Fibroblast of the aortic adventitia (primary cell): ENCODE measurements at regions not wholly inside any gene's neighbourhood (a gene's known extent, or its start where the extent isn't known, plus 50 kb on each side); places are given as distances from the start of the nearest gene placed in this dataset.

ENCODE experiments used
- DNase-seq: peaks from one replicate; pipeline ENCODE4 v3.0.0-alpha.2; 2010; ENCODE audit warnings: low read depth
- H3K4me3 ChIP-seq: 2 replicates; pipeline ENCODE4 v1.5.1; 2011; ENCODE audit warnings: low read depth, mild to moderate bottlenecking, control low read depth, low read length, moderate library complexity
- TF ChIP-seq, protein P1 (sequence below): IDR thresholded peaks from 2 replicates; pipeline ENCODE4 v1.5.1; 2011; ENCODE audit warnings: mild to moderate bottlenecking, low read length, control low read depth, inconsistent platforms; ENCODE audit not compliant: insufficient read depth

DNA sequence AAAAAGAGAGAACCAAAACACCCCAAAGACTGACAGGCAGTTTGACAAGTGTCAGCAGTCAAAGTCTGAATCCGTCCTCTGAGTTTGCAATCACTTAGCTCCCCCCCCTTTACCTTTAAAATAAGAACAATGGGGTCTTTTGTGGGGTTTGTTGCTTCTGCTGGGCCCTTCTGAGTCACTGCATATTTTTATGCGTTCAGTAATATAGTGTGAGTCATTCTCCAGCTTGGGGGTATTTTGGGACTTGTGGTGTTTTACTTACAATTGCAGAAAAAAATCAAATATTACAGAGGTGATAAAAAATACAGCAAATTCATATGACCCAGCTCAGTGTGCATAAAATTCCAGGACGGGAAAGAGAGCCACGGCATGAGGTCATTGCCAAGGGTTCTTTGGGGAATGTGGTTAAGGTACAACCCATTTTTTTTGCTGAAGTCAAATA is 120.1 kb downstream of the CYLD start:
- TF ChIP-seq, protein P1, sequence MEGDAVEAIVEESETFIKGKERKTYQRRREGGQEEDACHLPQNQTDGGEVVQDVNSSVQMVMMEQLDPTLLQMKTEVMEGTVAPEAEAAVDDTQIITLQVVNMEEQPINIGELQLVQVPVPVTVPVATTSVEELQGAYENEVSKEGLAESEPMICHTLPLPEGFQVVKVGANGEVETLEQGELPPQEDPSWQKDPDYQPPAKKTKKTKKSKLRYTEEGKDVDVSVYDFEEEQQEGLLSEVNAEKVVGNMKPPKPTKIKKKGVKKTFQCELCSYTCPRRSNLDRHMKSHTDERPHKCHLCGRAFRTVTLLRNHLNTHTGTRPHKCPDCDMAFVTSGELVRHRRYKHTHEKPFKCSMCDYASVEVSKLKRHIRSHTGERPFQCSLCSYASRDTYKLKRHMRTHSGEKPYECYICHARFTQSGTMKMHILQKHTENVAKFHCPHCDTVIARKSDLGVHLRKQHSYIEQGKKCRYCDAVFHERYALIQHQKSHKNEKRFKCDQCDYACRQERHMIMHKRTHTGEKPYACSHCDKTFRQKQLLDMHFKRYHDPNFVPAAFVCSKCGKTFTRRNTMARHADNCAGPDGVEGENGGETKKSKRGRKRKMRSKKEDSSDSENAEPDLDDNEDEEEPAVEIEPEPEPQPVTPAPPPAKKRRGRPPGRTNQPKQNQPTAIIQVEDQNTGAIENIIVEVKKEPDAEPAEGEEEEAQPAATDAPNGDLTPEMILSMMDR, result no peak
- DNase-seq, result peak; percentile 64
- no peak overlapping the region for H3K4me3 ChIP-seq

DNA sequence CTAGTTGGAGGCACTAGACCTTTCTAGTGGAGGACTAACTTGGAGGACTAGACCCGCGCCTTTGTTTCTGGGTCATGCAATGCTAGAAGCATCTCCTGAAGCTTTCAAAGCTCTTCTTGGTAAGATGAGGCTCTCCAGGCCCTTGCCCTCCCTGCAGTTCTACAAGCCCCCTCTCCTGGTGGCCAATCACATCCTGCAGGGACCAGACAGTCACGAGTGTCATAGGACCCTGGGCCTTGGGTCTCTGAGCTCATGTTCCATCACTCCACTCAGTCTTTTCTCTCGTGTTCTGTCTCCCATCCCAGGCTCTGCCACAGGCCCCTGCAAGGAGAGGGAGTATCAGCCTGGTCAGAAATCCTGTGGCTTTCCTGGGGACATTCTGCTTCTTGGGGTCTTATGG is 119.6 kb downstream of the CYLD start:
- DNase-seq, result no peak
- TF ChIP-seq, protein P1, result no peak
- H3K4me3 ChIP-seq, result no peak overlapping the region

DNA sequence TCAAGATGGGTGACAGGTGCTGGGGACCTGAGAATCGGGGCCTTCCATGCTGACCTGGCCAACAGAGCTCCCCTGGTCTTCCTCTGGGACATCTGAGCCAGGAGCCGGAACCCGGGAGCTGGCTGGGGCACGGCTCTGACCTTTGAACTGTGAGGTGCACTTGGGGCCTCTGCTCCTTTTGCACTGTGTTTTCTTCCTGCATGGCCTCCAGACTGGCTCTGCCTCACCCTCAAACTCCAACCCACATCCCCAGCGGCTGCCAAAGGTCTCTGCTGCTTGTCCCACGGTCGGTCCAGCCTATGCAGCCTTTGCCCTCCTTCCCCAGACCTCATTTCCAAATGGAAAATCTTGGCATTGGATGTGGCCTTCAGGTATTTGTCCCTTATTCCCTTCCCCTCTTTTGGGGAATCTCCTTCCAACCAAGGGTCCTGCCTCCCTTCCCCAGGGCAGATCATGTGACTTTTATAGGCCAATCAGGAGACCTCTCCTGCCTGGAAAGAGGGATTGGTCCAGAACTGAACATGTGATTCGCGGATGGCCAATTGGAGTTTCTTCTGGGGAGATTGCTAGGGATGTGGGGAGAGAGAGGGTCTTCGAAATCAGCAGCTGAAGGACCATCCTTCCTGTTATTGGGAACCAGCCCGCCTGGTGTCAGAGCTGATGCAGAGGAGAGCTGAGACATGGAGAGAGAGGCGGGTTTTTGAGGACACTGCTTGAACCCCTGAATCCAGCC is 117.9 kb downstream of the CYLD start:
- H3K4me3 ChIP-seq, result no peak overlapping the region
- no peak for DNase-seq
- TF ChIP-seq, protein P1, result no peak

DNA sequence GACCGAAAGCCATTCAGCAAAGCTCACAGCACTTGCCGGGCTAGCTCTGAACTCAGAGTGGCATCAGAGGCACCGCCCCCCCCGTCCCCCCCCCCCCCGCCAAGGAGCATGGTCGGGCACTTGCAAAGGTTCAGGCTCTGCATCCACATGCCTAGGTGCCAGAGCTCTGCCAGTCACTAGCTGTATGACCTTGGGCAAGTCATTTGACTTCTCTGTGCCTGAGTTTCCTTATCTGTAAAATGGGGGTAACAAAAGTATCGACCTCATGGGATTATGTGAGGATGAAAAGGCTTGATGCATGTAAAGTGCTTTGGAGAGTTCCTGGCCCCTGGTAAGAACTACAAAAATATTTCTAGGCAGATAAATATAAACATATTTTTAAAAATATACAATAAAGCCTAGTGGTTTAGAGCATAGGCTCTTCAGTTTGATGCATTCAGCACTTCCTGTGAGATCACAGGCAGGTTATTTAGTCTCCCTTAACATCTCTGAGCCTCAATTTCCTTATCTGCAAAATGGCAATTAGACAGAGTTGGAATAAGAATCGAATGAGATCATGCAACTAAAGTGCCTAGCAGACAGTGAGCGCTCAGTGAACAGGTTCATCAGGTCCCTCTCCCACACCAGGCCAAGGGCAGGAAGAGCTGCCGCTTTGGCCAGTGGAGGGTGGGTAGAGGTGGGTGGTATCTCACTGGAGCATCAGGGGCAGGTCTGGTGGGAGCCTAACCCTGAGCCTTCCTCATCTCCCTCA is 117.2 kb downstream of the CYLD start:
- TF ChIP-seq, protein P1, result no peak
- no peak for DNase-seq
- H3K4me3 ChIP-seq, result no peak overlapping the region

DNA sequence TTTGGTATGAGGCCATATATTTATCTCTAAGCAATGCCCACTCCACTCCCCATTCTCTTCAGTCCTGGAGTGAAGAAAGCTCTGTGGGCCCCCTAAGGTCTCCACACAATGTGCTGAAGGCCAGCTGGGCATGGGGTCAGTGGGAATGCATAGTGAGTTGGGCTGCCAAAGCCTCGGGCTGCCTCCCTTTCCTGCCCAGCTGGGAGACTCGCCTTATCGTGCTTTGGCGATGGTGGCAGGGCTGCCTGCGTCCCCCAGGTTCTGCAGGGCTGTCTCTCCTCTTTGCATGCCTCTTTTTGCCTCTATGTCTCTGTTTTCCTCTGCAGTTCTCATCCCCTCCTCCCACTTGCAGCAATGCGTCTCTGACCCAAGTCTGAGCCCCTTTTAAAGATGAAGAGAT is 116.5 kb downstream of the CYLD start:
- TF ChIP-seq, protein P1, result no peak
- DNase-seq, result no peak
- H3K4me3 ChIP-seq, result no peak overlapping the region

DNA sequence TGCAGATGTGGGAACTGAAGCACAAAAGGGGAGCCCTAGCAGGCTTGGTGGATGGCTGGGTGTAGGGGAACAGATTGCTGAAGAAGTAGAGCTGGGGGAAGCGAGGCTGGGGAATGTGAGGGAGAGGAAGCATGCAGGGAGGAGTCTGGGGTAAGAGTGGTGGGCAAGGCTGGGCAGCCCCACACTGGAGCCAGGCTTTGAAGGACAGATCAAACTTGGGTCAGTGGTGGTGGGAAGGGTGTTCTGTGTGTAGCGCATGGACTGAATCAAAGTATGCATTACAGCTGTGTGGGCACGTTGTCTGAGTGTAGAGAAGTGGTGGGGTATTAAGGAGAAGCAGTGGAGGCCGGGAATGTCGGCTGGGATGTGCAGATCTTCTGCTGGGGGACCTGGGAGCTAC is 116.0 kb downstream of the CYLD start:
- DNase-seq, result no peak
- TF ChIP-seq, protein P1, result no peak
- no peak overlapping the region for H3K4me3 ChIP-seq

DNA sequence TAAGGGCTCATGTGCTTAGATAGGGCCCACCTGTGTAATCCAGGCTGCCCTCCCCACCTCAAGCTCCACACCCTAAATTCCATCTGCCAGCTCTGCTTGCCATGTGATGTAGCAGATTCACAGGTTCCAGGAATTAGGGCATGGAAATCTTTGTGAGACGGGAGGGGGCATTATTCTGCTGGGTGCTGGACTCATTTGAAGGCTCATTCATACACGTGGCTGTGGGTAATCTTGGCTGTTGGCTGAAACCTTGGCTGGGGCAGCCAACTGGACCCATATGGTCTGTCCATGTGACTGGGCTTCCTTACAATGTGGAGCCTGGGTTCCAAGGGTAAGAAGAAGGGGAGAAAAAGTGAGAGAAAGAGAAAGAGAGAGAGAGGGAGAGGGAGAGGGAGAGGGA is 115.1 kb downstream of the CYLD start:
- DNase-seq, result no peak
- H3K4me3 ChIP-seq, result no peak overlapping the region
- TF ChIP-seq, protein P1, result no peak
